T-cell (primary cell): ENCODE measurements at regions not wholly inside any gene's neighbourhood (a gene's known extent, or its start where the extent isn't known, plus 50 kb on each side); places are given as distances from the start of the nearest gene placed in this dataset.

Source experiments
- ATAC-seq, 4 experiments: fragments of 200-7000 bp in 3 of 4; fragments of 150-1000 bp in 1 of 4; cut with Tn5 transposase; replicated peaks in 1 of 4; 1 replicate in 3 of 4; 2 replicates in 1 of 4; pipeline ENCODE4 v1.10.0; 2021; ENCODE audit warnings: moderate library complexity in 3 of 4, mild to moderate bottlenecking in 2 of 4, moderate number of reproducible peaks in 1 of 4
- CTCF ChIA-PET, 2 donors: fragments of 300-600 bp; sonication (Branson Sonifier 250); formaldehyde crosslinking; loops; one replicate each; lab custom pipeline; 2022; ENCODE audit warnings: antibody characterized with exemption in 2 of 2; lab: Charles Lee
- POLR2A ChIA-PET, 2 donors: fragments of 300-600 bp; sonication (Branson Sonifier 250); formaldehyde crosslinking; loops; one replicate each; lab custom pipeline; 2022; ENCODE audit warnings: antibody characterized with exemption in 2 of 2; lab: Charles Lee
- DNase-seq, 35 experiments: peaks; one replicate each; pipeline versions ENCODE4 v3.0.0 to v3.0.0-alpha.2; 2013 to 2023
- H3K27ac ChIP-seq: one replicate; pipeline ENCODE4 v1.5.1; 2013; ENCODE audit warnings: low read length
- H3K27me3 ChIP-seq, 2 experiments: replicated peaks in 1 of 2; 1 replicate in 1 of 2; 2 replicates in 1 of 2; pipeline versions ENCODE4 v1.6.1 to v1.7.0; 2013; ENCODE audit warnings: low read length in 1 of 2, mixed read lengths in 1 of 2; ENCODE audit not compliant: control insufficient read depth in 2 of 2, insufficient read depth in 2 of 2; ENCODE audit errors: extremely low read depth in 1 of 2
- H3K36me3 ChIP-seq, 2 donors: 1 replicate in 1 of 2; 2 replicates in 1 of 2; pipeline versions ENCODE4 v1.6.1 to v1.7.0; 2013; ENCODE audit warnings: low read length in 1 of 2; ENCODE audit not compliant: control insufficient read depth in 2 of 2, insufficient read depth in 1 of 2; ENCODE audit errors: extremely low read depth in 1 of 2
- H3K4me1 ChIP-seq, 2 experiments: 1 replicate in 1 of 2; 2 replicates in 1 of 2; pipeline versions ENCODE4 v1.6.1 to v1.7.0; 2013; ENCODE audit warnings: low read length in 2 of 2, mixed read lengths in 1 of 2; ENCODE audit not compliant: insufficient read depth in 2 of 2, control insufficient read depth in 1 of 2; ENCODE audit errors: extremely low read depth in 1 of 2
- H3K4me3 ChIP-seq, 2 donors: 1 replicate in 1 of 2; 2 replicates in 1 of 2; pipeline versions ENCODE4 v1.5.1 to v1.7.0; 2013; ENCODE audit warnings: mild to moderate bottlenecking in 2 of 2, low read length in 1 of 2, moderate library complexity in 1 of 2; ENCODE audit not compliant: control insufficient read depth in 1 of 2; ENCODE audit errors: extremely low read depth in 1 of 2
- H3K9me3 ChIP-seq: 2 replicates; pipeline ENCODE4 v1.7.0; 2013
- H3K27ac Mint-ChIP-seq, 2 donors: one replicate each; pipeline ENCODE4 v1.8.0; 2020 to 2021; ENCODE audit warnings: mild to moderate bottlenecking in 2 of 2, mixed read lengths in 2 of 2
- H3K27me3 Mint-ChIP-seq, 2 donors: one replicate each; pipeline ENCODE4 v1.8.0; 2021 to 2022; ENCODE audit warnings: mixed read lengths in 2 of 2
- H3K36me3 Mint-ChIP-seq: one replicate; pipeline ENCODE4 v1.8.0; 2021; ENCODE audit warnings: mixed read lengths
- H3K4me1 Mint-ChIP-seq, 3 donors: one replicate each; pipeline ENCODE4 v1.8.0; 2020 to 2022; ENCODE audit warnings: mixed read lengths in 3 of 3, mild to moderate bottlenecking in 1 of 3
- H3K4me3 Mint-ChIP-seq, 3 donors: one replicate each; pipeline ENCODE4 v1.8.0; 2020 to 2022; ENCODE audit warnings: mild to moderate bottlenecking in 3 of 3, mixed read lengths in 3 of 3, moderate library complexity in 3 of 3
- H3K9me3 Mint-ChIP-seq, 3 donors: one replicate each; pipeline ENCODE4 v1.8.0; 2020 to 2022; ENCODE audit warnings: mixed read lengths in 3 of 3
- WGBS: methylation state at CpG from one replicate; pipeline ENCODE4 v1.1.5; 2013; ENCODE audit warnings: missing lambda C conversion rate; ENCODE audit not compliant: insufficient coverage; 5-methylcytosine and 5-hydroxymethylcytosine counted together

DNA sequence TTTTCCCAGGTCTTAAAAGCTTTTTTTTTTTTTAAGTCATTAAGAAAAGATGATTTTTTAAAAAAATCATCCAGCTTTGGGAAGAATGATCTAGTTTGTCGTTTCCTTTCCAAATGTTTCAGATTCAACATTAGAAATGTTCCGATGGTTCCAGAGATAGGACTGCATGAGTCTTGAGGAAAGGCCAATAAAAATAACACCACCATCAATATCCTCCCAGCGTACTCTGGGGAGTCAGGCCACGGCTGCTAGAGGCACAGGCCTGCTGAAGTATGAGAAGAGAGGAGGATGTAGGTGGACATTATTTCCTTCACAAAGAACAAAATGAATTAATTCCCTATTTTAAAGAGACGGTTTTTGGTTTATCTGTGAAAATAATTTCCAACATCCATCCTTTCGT lies 60.0 kb upstream of the SHISA2 start:
- Histone ChIP-seq H3K27ac (no peak overlapping the region), H3K4me1 (no peaks in the 10 kb centered on the region), H3K4me3 (no peak overlapping the region), H3K9me3 (no peaks in the 10 kb centered on the region), H3K36me3 (no peaks in the 10 kb centered on the region), H3K27me3 (peaks cover 0 to 2% of the 10 kb centered on the region in 2 experiments)
- Mint-ChIP-seq H3K36me3 (no peaks in the 10 kb centered on the region), H3K4me3 (no peak overlapping the region), H3K9me3 (no peaks in the 10 kb centered on the region), H3K27me3 (peaks cover 3 to 21% of the 10 kb centered on the region in 2 donors), H3K27ac (no peak overlapping the region), H3K4me1 (no peaks in the 10 kb centered on the region)
- DNase-seq (no peak), ATAC-seq (no peak)
- ChIA-PET CTCF (no interaction called here), POLR2A (no interaction called here)
- WGBS, result no CpG with 5 or more reads among the region's 6 CpGs
